HEK293 (cell line): ENCODE measurements at regions not wholly inside any gene's neighbourhood (a gene's known extent, or its start where the extent isn't known, plus 50 kb on each side); places are given as distances from the start of the nearest gene placed in this dataset.

Source experiments
- BCL11A ChIP-seq: fragments of 450-650 bp; formaldehyde crosslinking; IDR thresholded peaks from 2 replicates; pipeline ENCODE4 v1.5.1; 2016; ENCODE audit warnings: low read depth, missing biosample characterization, missing genetic modification characterization
- TF ChIP-seq, protein P1 (sequence below): fragments of 450-650 bp; formaldehyde crosslinking; IDR thresholded peaks from 2 replicates; pipeline ENCODE4 v1.5.1; 2016; ENCODE audit warnings: missing biosample characterization, missing genetic modification characterization

DNA sequence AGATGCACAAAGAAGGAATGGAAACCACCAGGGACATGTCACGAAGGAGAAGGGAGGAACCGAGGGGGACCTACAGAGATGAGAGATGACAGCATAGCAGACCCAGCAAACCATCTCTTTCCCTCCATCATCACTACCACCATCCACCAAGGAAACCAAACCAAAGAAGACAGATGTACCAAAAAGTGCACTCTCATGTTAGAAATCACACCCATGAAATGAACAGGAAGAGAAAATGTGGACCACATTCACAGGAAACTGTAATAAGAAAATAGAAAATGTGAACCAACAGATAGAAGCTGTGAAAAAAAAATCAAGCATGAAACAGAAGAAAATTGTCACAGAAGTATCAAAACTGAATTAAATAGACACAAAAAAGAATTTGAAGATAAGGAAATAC, 672.7 kb downstream of the QKI start:
- TF ChIP-seq BCL11A (tag by site-specific recombination) = no peak
- TF ChIP-seq, protein P1, sequence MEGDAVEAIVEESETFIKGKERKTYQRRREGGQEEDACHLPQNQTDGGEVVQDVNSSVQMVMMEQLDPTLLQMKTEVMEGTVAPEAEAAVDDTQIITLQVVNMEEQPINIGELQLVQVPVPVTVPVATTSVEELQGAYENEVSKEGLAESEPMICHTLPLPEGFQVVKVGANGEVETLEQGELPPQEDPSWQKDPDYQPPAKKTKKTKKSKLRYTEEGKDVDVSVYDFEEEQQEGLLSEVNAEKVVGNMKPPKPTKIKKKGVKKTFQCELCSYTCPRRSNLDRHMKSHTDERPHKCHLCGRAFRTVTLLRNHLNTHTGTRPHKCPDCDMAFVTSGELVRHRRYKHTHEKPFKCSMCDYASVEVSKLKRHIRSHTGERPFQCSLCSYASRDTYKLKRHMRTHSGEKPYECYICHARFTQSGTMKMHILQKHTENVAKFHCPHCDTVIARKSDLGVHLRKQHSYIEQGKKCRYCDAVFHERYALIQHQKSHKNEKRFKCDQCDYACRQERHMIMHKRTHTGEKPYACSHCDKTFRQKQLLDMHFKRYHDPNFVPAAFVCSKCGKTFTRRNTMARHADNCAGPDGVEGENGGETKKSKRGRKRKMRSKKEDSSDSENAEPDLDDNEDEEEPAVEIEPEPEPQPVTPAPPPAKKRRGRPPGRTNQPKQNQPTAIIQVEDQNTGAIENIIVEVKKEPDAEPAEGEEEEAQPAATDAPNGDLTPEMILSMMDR = no peak
